Keratinocyte (primary cell): ENCODE measurements at regions not wholly inside any gene's neighbourhood (a gene's known extent, or its start where the extent isn't known, plus 50 kb on each side); places are given as distances from the start of the nearest gene placed in this dataset.

ENCODE experiments used
- DNase-seq: peaks from one replicate; pipeline ENCODE4 v3.0.0-alpha.2; 2011; ENCODE audit warnings: low read depth, missing footprints, low spot score
- FAIRE-seq: peaks from 2 replicates; lab custom pipeline; 2011; peaks lifted over from hg19 to GRCh38; lab: Jason Lieb, UNC
- H2AFZ ChIP-seq: 2 replicates; pipeline ENCODE4 v1.6.0; 2012; ENCODE audit warnings: low read length, control low read depth, inconsistent platforms; ENCODE audit not compliant: control insufficient read depth
- H3K27ac ChIP-seq: 2 replicates; pipeline ENCODE4 v1.5.1; 2011; ENCODE audit warnings: low read length; ENCODE audit not compliant: control insufficient read depth, insufficient read depth
- H3K27me3 ChIP-seq: 3 replicates; pipeline ENCODE4 v1.6.0; 2011; ENCODE audit warnings: low read length; ENCODE audit not compliant: control insufficient read depth, insufficient read depth; ENCODE audit errors: extremely low read depth
- H3K36me3 ChIP-seq, 2 experiments: 2 replicates in 1 of 2; 3 replicates in 1 of 2; pipeline ENCODE4 v1.5.1; 2011; ENCODE audit warnings: low read length in 2 of 2, mild to moderate bottlenecking in 1 of 2; ENCODE audit not compliant: control insufficient read depth in 2 of 2, insufficient read depth in 2 of 2; ENCODE audit errors: extremely low read depth in 1 of 2
- H3K4me1 ChIP-seq: 3 replicates; pipeline ENCODE4 v1.5.1; 2011; ENCODE audit warnings: low read length; ENCODE audit not compliant: control insufficient read depth, insufficient read depth; ENCODE audit errors: extremely low read depth
- H3K4me2 ChIP-seq: 3 replicates; pipeline ENCODE4 v1.6.0; 2011; ENCODE audit warnings: low read depth, low read length; ENCODE audit not compliant: control insufficient read depth, insufficient read depth; ENCODE audit errors: extremely low read depth
- H3K4me3 ChIP-seq, 3 experiments: fragments of 200-600 bp in 1 of 3; sonication (generic) in 1 of 3; 2 replicates in 2 of 3; 3 replicates in 1 of 3; pipeline ENCODE4 v1.5.1; 2011 to 2016; ENCODE audit warnings: low read length in 3 of 3, mild to moderate bottlenecking in 3 of 3, control low read depth in 2 of 3, inconsistent platforms in 1 of 3, low read depth in 1 of 3, mixed read lengths in 1 of 3, mixed run types in 1 of 3, moderate library complexity in 1 of 3; ENCODE audit not compliant: control insufficient read depth in 2 of 3, insufficient read depth in 2 of 3; ENCODE audit errors: extremely low read depth in 1 of 3
- H3K79me2 ChIP-seq: 2 replicates; pipeline ENCODE4 v1.6.0; 2012; ENCODE audit warnings: low read length; ENCODE audit not compliant: control insufficient read depth, insufficient read depth
- H3K9ac ChIP-seq: 3 replicates; pipeline ENCODE4 v1.6.0; 2011; ENCODE audit warnings: low read length; ENCODE audit not compliant: control insufficient read depth, insufficient read depth; ENCODE audit errors: extremely low read depth
- H3K9me1 ChIP-seq: 3 replicates; pipeline ENCODE4 v1.6.0; 2011; ENCODE audit warnings: low read length; ENCODE audit not compliant: control insufficient read depth, insufficient read depth; ENCODE audit errors: extremely low read depth
- H3K9me3 ChIP-seq: 2 replicates; pipeline ENCODE4 v1.5.1; 2012; ENCODE audit warnings: low read depth, low read length; ENCODE audit not compliant: control insufficient read depth
- H4K20me1 ChIP-seq: 3 replicates; pipeline ENCODE4 v1.6.0; 2011; ENCODE audit warnings: low read length; ENCODE audit not compliant: control insufficient read depth, insufficient read depth; ENCODE audit errors: extremely low read depth
- CTCF ChIP-seq, 3 experiments: IDR thresholded peaks in 1 of 3; conservative IDR thresholded peaks in 1 of 3; optimal IDR thresholded peaks in 1 of 3; 2 replicates in 2 of 3; 3 replicates in 1 of 3; pipeline versions ENCODE3 to v1.5.1; 2011; ENCODE audit warnings: low read length in 3 of 3, mild to moderate bottlenecking in 3 of 3, moderate library complexity in 2 of 3, control low read depth in 1 of 3, inconsistent platforms in 1 of 3; ENCODE audit not compliant: insufficient read depth in 2 of 3; ENCODE audit errors: extremely low read depth in 1 of 3
- EZH2 ChIP-seq: IDR thresholded peaks from one replicate; pipeline ENCODE4 v1.6.1; 2012; ENCODE audit warnings: inconsistent platforms, mild to moderate bottlenecking, low read length, moderate library complexity
- dilution Hi-C: fragments of 300-500 bp; cut with MboI; formaldehyde crosslinking; loops from one replicate; pipeline ENCODE4 v1.7.0; 2020; ENCODE audit warnings: low sequenced_read_pairs; ENCODE audit not compliant: extremely low pct_ligation_motif_present

GRCh38 chr15:75136118-75136517, 65.6 kb upstream of the C15orf39 start:
- Histone ChIP-seq H3K27ac (no peak overlapping the region), H3K27me3 (peaks cover 7% of the 10 kb centered on the region), H2AFZ (no peak overlapping the region), H3K4me2 (no peak overlapping the region), H3K79me2 (no peaks in the 10 kb centered on the region), H3K4me3 (no peak overlapping the region), H3K9me1 (no peaks in the 10 kb centered on the region), H3K36me3 (no peaks in the 10 kb centered on the region), H3K9ac (no peak overlapping the region), H3K9me3 (no peaks in the 10 kb centered on the region), H3K4me1 (no peaks in the 10 kb centered on the region), H4K20me1 (no peaks in the 10 kb centered on the region)
- no peak for FAIRE-seq
- TF ChIP-seq EZH2: no peak
- dilution Hi-C loops: no loop called here
- no peak for DNase-seq

GRCh38 chr15:75136758-75137157, 64.9 kb upstream of the C15orf39 start:
- dilution Hi-C loops: no loop called here
- no peaks in the 10 kb centered on the region for H4K20me1 ChIP-seq
- no peak overlapping the region for H3K27ac ChIP-seq

More at GRCh38 chr15:75136758-75137157, 64.9 kb upstream of the C15orf39 start:
- peaks cover 7% of the 10 kb centered on the region for H3K27me3 ChIP-seq
- H3K36me3 ChIP-seq: no peaks in the 10 kb centered on the region
- H2AFZ ChIP-seq: no peak overlapping the region
- H3K79me2 ChIP-seq: no peaks in the 10 kb centered on the region
- FAIRE-seq (no peak), DNase-seq (no peak)
- H3K9ac ChIP-seq: no peak overlapping the region
- no peaks in the 10 kb centered on the region for H3K4me1 ChIP-seq
- no peaks in the 10 kb centered on the region for H3K9me3 ChIP-seq
- no peaks in the 10 kb centered on the region for H3K9me1 ChIP-seq
- TF ChIP-seq CTCF (optimal IDR thresholded peaks at IDR 0.05 in 1 of 3, IDR thresholded peaks at IDR 0.05 in 1 of 3, conservative IDR thresholded peaks at IDR 0.05 in 1 of 3; ENCODE audit: extremely low read depth in 1 of 3, insufficient read depth in 2 of 3, low read length in 3 of 3) (no peak), EZH2 (no peak)
- no peak overlapping the region for H3K4me2 ChIP-seq
- H3K4me3 ChIP-seq: no peak overlapping the region
